Panc1 (cell line): ENCODE measurements at regions not wholly inside any gene's neighbourhood (a gene's known extent, or its start where the extent isn't known, plus 50 kb on each side); places are given as distances from the start of the nearest gene placed in this dataset.

ENCODE experiments used
- ATAC-seq: fragments of 200-7000 bp; cut with Tn5 transposase; 2 replicates; pipeline ENCODE4 v1.9.1; 2020; ENCODE audit warnings: mild to moderate bottlenecking, moderate library complexity
- BruUV-seq: library from RNA; stranded (reverse); fragments of 400-500 nt; replicated peaks from 2 replicates; lab custom pipeline; 2021; lab: Mats Ljungman, UMichigan
- CTCF ChIA-PET: fragments of 300-600 bp; sonication (Branson Sonifier 250); formaldehyde crosslinking; loops from one replicate; lab custom pipeline; 2022; ENCODE audit warnings: antibody characterized with exemption; lab: Charles Lee
- POLR2A ChIA-PET: fragments of 300-600 bp; sonication (Branson Sonifier 250); formaldehyde crosslinking; loops from one replicate; lab custom pipeline; 2022; ENCODE audit warnings: antibody characterized with exemption; lab: Charles Lee
- DNase-seq: peaks from one replicate; pipeline ENCODE4 v3.0.0-alpha.2; 2010; ENCODE audit warnings: low read depth, low spot score
- H3K27ac ChIP-seq: 2 replicates; pipeline ENCODE4 v1.5.1; 2011; ENCODE audit warnings: mild to moderate bottlenecking, low read length, inconsistent platforms
- H3K27me3 ChIP-seq: fragments of 200-500 bp; sonication (Bioruptor generic); 2 replicates; pipeline ENCODE4 v1.6.0; 2014; ENCODE audit warnings: low read length, inconsistent platforms; ENCODE audit not compliant: control insufficient read depth, insufficient read depth
- H3K36me3 ChIP-seq: fragments of 200-500 bp; sonication (Bioruptor generic); 2 replicates; pipeline ENCODE4 v1.5.1; 2014; ENCODE audit warnings: inconsistent platforms, mild to moderate bottlenecking, low read length, moderate library complexity; ENCODE audit not compliant: control insufficient read depth, insufficient read depth
- H3K4me1 ChIP-seq: 2 replicates; pipeline ENCODE4 v1.5.1; 2011; ENCODE audit warnings: inconsistent platforms, mild to moderate bottlenecking, low read length, moderate library complexity; ENCODE audit not compliant: control insufficient read depth, insufficient read depth
- H3K4me3 ChIP-seq, 2 experiments: 2 replicates each; pipeline ENCODE4 v1.5.1; 2011 to 2012; ENCODE audit warnings: low read depth in 2 of 2, low read length in 2 of 2, mild to moderate bottlenecking in 2 of 2, inconsistent platforms in 1 of 2, moderate library complexity in 1 of 2
- H3K9me3 ChIP-seq: fragments of 200-500 bp; sonication (Bioruptor generic); 2 replicates; pipeline ENCODE4 v1.5.1; 2014; ENCODE audit warnings: low read depth, mild to moderate bottlenecking, inconsistent platforms, low read length, moderate library complexity; ENCODE audit not compliant: control insufficient read depth, insufficient read depth
- POLR2AphosphoS5 ChIP-seq: IDR thresholded peaks from 2 replicates; pipeline ENCODE4 v1.6.1; 2012; ENCODE audit warnings: mild to moderate bottlenecking, low read depth, low read length, moderate library complexity
- REST ChIP-seq, 2 experiments: IDR thresholded peaks; 2 replicates each; pipeline ENCODE4 v1.6.1; 2011 to 2012; ENCODE audit warnings: low read depth in 2 of 2, control low read depth in 1 of 2, low read length in 1 of 2, mild to moderate bottlenecking in 1 of 2, moderate library complexity in 1 of 2; ENCODE audit not compliant: insufficient read depth in 1 of 2
- SIN3A ChIP-seq: IDR thresholded peaks from 2 replicates; pipeline ENCODE4 v1.6.1; 2012; ENCODE audit warnings: low read depth, mild to moderate bottlenecking, low read length, moderate library complexity, borderline replicate concordance; ENCODE audit not compliant: insufficient read depth
- TCF7L2 ChIP-seq: IDR thresholded peaks from 2 replicates; pipeline ENCODE4 v1.6.1; 2011; ENCODE audit warnings: mild to moderate bottlenecking, low read depth, low read length, inconsistent platforms
- in situ Hi-C: cut with HindIII; loops from 2 replicates; pipeline ENCODE4 v1.10.0; 2016; ENCODE audit warnings: low sequenced_read_pairs, low pct_unique_long_range_greater_than_20kb
- intact Hi-C: fragments of 100-400 bp; cut with micrococcal nuclease; formaldehyde crosslinking; loops from one replicate; pipeline ENCODE4 v1.10.0; 2022; ENCODE audit not compliant: unreplicated experiment
- TF ChIP-seq, protein P1 (sequence below): fragments of 450-650 bp; IDR thresholded peaks from 2 replicates; pipeline ENCODE4 v1.5.1; 2017; ENCODE audit warnings: mild to moderate bottlenecking

GRCh38 chr20:53736122-53736756 is 142.6 kb upstream of the ZNF217 start:
- DNase-seq (no peak), ATAC-seq (no peak)
- ChIA-PET CTCF (interaction anchor here (0.8 kb wide), 2 partner anchors 94 to 204 kb away, joined by 3 read pairs; no protein-coding TSS in a partner anchor), POLR2A (interaction anchor here (0.5 to 1.1 kb wide), 10 partner anchors 9 to 179 kb away, joined by 3 to 7 read pairs (median 4); partner anchors contain the start of gene ZNF217)
- Histone ChIP-seq H3K36me3 (no peaks in the 10 kb centered on the region), H3K27me3 (no peaks in the 10 kb centered on the region), H3K4me3 (peak overlapping the region; percentile 17 to 33; a peak in 3 of 4 replicates), H3K4me1 (peaks cover 68% of the 10 kb centered on the region), H3K27ac (peak overlapping the region; percentile 100), H3K9me3 (no peaks in the 10 kb centered on the region)
- BruUV-seq: no TSS peak
- in situ Hi-C loops (no loop called here), intact Hi-C loops (loop anchor here (10.0 kb wide), 1 partner anchor 141 kb away; the partner anchor contains the start of gene ZNF217)
- no peak for TF ChIP-seq REST (IDR thresholded peaks at IDR 0.05; ENCODE audit: insufficient read depth in 1 of 2, low read depth in 2 of 2, low read length in 1 of 2)
- TF ChIP-seq TCF7L2: no peak
- no peak; the same call in 1 of the 2 replicates for TF ChIP-seq POLR2AphosphoS5
- TF ChIP-seq, protein P1, sequence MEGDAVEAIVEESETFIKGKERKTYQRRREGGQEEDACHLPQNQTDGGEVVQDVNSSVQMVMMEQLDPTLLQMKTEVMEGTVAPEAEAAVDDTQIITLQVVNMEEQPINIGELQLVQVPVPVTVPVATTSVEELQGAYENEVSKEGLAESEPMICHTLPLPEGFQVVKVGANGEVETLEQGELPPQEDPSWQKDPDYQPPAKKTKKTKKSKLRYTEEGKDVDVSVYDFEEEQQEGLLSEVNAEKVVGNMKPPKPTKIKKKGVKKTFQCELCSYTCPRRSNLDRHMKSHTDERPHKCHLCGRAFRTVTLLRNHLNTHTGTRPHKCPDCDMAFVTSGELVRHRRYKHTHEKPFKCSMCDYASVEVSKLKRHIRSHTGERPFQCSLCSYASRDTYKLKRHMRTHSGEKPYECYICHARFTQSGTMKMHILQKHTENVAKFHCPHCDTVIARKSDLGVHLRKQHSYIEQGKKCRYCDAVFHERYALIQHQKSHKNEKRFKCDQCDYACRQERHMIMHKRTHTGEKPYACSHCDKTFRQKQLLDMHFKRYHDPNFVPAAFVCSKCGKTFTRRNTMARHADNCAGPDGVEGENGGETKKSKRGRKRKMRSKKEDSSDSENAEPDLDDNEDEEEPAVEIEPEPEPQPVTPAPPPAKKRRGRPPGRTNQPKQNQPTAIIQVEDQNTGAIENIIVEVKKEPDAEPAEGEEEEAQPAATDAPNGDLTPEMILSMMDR: no peak
- no peak for TF ChIP-seq SIN3A

DNA sequence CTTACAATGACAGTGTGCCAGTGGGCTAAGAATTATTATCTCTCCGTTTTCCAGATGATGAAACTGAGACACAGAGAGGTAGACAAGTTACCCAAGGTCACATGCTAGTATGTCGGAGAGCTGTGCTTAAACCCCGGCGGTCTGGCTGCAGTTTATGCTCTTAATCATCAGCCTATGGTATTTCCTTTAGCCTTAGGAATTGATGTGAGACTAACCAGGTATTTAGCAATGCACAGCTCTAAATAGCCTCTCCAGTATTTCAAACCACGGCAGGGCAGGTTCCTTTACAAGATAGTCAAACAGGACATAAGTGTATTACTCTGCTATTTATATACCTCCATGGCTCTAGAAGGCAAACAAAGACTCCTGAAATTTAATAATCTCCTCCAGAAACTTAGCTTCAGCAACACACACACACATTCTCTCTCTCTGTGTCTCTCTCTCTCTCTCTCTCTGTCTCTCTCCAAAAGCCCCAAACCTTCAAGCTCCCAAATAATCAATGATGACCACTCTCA is 142.0 kb upstream of the ZNF217 start:
- intact Hi-C loops (loop anchor here (10.0 kb wide), 1 partner anchor 141 kb away; the partner anchor contains the start of gene ZNF217), in situ Hi-C loops (no loop called here)
- Histone ChIP-seq H3K4me1 (peaks cover 63% of the 10 kb centered on the region), H3K36me3 (no peaks in the 10 kb centered on the region), H3K9me3 (no peaks in the 10 kb centered on the region), H3K27me3 (no peaks in the 10 kb centered on the region), H3K27ac (peak overlapping the region; percentile 100), H3K4me3 (no peak overlapping the region; a peak in 1 of 4 replicates)
- TF ChIP-seq POLR2AphosphoS5 (peak; percentile 7; the same call in 1 of the 2 replicates), TCF7L2 (no peak)
- ATAC-seq (peak; percentile 59), DNase-seq (peak; percentile 86)
- ChIA-PET CTCF (interaction anchor here (0.8 kb wide), 2 partner anchors 93 to 204 kb away, joined by 3 read pairs; no protein-coding TSS in a partner anchor), POLR2A (interaction anchor here (0.6 to 1.3 kb wide), 9 partner anchors 9 to 351 kb away, joined by 3 to 5 read pairs (median 4); partner anchors contain the start of gene ZNF217)
- no TSS peak for BruUV-seq
